GM19468 (cell line): ENCODE measurements at regions not wholly inside any gene's neighbourhood (a gene's known extent, or its start where the extent isn't known, plus 50 kb on each side); places are given as distances from the start of the nearest gene placed in this dataset.

Experiments
- ATAC-seq: cut with Tn5 transposase; IDR thresholded peaks from one replicate; pipeline ENCODE4 v1.9.1; 2021; ENCODE audit warnings: mild to moderate bottlenecking, moderate library complexity, moderate number of reproducible peaks; ENCODE audit not compliant: unreplicated experiment; ENCODE audit errors: extremely low read depth

DNA sequence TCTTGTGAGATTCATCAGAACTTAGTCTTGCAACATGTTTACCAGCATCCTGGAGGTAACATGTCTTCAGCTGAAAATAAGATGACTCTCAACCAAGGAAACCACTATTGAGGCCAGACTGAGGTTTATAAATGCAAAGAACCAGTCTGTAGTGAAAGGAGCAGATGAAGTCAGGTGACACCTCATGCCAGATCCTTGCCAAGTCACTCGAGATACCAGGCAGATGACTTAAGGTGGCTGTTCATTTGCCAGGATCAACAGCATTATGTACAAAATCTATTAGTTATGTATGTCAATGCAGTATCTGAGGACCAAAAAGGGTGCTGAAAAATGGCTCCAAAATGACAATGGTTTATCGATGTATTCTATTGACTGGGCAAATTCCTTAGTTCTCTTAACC lies 100.0 kb upstream of the SOX6 start:
- no peak for ATAC-seq

DNA sequence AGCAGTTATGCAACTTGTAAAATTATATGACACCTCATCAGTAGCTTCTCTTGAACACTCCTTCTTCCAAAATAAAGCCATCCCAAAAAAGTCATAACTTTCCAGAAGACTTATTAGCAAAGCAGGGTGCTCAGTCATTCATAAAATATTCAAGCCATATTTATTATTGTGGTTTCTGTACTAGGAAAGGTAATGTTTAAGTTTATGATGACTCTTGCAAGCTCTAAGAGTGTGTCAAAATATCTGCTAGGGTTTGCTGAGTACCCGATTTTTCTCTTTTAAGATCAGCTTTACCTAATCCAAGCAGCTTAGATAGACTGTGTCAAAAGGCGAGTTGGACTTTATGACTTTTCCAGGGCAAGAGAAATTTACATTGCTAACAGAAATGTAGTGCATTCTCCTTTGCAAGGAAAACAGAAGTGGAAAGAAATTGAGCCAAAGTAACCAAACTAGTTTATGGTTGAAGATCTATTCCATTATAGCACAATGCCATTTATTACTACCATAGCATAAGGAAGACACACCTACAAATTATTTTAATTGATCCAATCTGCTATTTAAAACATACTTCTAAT lies 98.0 kb upstream of the SOX6 start:
- no peak for ATAC-seq

DNA sequence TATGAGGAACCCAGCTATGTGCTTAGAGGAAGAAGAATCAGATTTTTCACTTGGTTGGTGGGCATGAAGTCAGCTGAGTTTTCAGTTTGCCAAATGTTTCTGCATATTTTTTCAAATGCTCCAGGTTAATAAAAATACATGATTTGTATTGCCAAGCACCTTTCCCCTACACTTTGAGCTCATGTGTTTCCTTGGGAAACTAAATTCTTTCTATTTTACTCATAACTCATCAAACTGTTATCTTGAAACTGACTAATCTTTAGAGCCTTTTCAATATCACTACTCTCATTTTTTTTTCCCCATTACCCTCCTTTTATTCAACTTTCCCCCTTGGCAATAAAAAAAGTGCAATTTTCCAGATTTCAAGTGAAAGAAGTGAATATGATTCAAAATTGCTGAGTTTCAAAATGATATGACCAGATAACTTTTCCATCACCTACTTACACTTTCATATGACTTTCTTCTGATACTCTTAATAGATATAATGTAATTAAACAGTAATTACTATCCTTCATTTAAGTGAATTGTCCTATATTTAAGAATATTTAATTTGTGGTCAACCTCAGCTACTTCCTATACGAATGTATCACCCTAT lies 91.9 kb upstream of the SOX6 start:
- no peak for ATAC-seq

DNA sequence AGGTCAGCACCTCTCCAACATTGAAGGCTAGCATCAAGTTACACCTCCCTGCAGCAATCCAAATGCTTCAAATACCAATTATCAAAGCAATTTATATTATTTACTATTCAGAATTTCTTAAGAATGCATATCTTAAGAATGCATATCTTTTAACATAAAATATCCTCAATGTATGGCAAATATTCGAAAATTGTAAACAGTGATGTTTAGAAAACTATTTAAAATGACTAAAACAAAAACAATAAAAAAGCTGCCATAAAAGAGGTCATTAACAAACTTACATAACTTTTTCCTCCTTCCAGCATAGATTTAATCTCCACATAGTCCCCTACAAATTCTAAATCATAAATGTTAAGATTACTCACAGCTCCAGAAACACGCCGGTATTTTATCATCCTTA lies 85.1 kb upstream of the SOX6 start:
- no peak for ATAC-seq

DNA sequence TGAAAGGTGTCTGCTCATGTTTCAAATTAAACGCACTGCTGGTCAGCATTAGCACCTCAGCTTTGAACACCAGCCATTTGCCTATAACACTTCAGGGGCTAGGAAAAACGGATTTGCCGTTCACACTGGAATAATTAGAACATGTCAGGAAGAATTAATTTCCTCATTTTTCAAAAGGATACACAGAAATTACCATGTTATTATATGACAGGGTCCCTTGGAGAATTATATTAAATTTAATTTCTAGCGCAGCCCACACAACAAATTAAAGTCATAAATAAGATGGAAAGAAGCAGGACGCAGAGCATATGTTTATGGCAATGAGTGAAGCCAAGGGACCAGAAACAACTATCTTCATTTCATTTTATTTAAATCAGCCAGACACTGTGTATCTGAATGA lies 83.8 kb upstream of the SOX6 start:
- no peak for ATAC-seq

DNA sequence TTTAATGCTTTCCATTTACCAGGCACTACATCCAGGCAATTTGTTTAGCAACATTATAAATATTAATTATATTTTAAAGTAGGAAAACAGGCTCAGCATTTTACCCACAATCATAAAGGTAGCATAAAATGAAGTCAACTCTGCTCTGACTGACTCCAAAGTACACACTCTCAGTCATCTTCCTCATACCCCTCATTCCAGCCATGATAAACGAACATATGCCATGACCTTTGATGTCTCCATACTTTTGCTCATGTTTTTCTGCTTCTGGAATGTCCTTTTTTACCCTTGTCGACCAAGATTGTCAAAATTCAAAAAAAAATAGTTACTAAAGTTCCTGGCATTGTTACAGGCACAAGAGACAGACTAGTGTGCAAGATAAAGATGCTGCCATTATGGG lies 77.7 kb upstream of the SOX6 start:
- no peak for ATAC-seq

DNA sequence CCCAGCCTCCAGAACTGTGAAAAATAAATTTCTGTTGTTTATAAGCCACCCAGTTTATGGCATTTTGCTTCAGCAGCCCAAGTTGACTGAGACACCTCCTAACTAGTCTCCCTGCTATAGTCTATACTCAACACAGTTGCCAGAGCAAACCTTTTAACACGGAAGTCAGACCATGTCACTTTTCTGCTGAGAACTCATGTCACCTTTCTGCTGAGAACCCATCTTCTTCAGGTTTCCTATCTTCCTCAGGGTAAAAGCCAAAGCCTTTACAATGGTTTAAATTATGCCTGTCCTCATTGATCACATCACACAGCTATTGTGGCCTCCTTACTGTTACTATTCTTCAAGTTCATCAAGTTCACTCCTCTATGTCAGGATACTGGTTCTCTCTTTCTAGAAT lies 74.3 kb upstream of the SOX6 start:
- ATAC-seq, result no peak

DNA sequence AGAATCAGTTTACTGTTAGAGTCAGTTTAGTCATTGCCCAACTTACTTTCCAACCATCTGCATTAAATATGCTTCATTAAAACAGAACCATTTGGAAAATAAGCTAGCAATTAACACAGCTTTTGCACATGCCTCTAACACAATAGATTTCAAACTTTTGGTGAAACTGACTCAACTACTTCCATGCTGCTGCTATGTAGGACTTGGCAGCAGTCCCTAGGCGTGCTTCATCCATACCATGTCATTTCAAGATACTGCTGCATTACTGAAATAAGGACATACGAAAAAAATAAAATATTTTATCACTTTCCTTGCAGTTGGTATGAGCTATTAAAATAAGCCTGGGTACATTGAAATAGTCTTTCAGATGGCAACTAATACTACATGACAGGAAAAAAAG lies 65.5 kb upstream of the SOX6 start:
- no peak for ATAC-seq

DNA sequence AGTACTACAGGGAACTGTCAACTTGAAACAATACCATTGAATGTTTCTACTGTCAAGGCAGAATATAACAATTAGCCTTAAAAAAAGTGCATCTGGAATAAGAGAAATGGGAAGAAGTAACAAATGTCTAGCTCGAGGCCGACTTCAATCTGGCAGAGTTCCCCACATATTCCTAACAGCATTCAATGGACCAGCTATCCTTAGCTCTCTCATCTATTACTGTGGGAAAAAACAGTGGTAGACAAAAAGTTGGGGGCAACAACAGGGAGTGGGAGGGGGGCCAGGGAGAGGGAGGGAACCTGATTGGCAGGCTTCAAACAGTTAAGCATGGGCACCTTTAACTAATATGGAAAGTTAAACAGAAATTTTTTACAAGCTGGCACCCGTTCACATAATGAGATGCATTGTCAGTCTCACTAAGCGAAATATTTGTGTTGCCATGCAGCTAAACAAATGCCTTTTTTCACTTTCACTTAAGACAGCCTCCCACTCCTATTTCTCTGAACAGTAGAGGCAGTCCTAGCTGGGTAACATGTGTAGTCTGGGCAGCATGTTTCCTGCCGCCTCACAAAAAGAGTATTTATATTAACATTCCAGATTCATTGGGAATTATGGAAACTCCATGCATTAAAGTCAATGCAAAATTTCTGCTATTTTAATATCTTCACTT lies 62.2 kb upstream of the SOX6 start:
- ATAC-seq, result no peak

DNA sequence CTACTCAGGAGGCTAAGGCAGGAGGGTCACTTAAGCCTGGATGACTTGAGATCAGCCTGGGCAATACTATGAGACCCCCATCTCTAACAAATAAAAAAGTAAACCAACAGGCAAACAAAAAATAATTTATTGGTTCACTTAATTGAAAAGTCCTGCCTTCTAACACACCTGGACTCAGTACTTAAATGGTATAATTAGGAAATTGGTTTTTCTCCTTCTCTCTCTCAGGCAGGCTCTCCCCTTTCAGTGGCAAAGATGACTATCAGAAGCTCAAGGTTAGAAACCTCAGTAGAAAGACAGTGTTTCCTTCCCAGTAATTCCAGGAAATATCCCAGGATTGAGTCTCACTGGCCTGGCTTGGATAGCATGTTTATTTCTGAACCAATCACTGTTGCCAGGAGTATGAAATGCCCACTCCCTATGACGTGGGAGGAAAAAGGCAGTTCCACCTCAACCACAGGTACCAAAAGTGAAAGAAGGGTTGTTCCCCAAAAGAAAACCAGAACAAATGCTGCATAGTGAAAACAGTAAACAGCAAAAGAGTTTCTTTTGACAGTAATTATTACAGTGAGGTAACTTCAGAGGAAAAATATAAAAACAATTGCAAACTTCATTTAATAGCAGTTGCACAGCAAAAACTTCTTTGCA lies 56.3 kb upstream of the SOX6 start:
- no peak for ATAC-seq

DNA sequence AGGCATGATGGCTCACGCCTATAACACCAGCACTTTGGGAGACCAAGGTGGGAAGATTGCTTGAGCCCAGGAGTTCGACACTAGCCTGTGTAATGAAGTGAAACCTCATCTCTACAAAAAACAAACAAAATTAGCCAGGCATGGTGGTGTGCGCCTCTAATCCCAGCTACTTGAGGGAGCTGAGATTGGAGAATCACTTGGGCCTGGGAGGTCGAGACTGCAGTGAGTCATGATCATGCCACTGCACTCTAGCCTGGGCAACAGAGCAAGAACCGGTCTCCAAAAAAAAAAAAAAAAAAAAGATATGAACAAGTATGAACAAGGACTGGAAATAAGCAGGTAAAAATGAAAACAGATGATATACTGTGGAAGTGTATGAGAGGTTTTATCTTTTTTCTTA lies 54.1 kb upstream of the SOX6 start:
- ATAC-seq, result no peak

DNA sequence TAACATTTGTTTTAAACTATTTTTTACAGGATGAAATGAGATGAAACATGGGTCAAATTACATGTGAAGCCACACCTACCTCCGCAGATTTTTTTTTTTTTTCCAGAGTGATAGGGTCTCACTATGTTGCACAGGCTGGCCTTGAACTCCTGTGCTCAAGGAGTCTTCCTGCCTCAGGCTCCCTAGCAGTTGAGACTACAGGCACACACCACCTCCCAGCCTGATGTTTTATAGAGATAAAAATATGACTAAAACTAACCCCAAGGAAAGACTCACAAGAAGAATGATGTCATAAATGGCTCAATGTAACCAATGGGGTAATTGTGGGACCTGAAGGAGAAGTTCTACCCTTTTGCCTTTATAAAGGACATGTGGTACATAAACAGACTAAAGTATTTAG lies 52.3 kb upstream of the SOX6 start:
- no peak for ATAC-seq

DNA sequence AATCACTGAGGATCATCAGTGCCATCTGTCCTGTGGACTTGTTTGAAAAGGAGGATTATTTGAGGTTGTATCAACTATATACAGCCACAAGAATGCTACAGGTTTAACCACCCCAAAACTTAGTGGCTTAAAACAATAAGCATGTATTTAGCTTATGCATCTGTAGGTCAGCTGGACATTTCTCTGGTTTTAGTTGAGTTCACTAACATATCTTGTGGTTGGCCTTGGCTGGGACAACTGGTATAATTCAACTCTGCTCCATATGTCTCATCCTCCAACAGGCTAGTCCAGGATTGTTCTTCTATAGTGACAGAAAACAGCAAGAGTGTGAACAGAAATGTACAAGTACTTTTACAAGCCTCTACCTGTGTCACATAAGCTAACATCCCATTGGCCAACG lies 49.9 kb upstream of the SOX6 start:
- ATAC-seq, result no peak
